SU-DHL-6 (cell line): ENCODE measurements at regions not wholly inside any gene's neighbourhood (a gene's known extent, or its start where the extent isn't known, plus 50 kb on each side); places are given as distances from the start of the nearest gene placed in this dataset.

ENCODE experiments used
- H2AFZ ChIP-seq: fragments of 200-600 bp; sonication (generic); 2 replicates; pipeline ENCODE4 v1.6.1; 2014; ENCODE audit warnings: low read depth, mild to moderate bottlenecking, moderate library complexity, mixed read lengths, antibody characterized with exemption, low read length; ENCODE audit not compliant: severe bottlenecking
- H3F3A ChIP-seq: fragments of 200-600 bp; shearing (Covaris generic); 2 replicates; pipeline ENCODE4 v1.6.0; 2016; ENCODE audit warnings: antibody characterized with exemption, mild to moderate bottlenecking; ENCODE audit not compliant: insufficient read depth
- H3K27ac ChIP-seq: fragments of 200-600 bp; sonication (generic); 2 replicates; pipeline ENCODE4 v1.5.1; 2016; ENCODE audit warnings: low read depth, mild to moderate bottlenecking, low read length, moderate library complexity, mixed read lengths
- H3K27me3 ChIP-seq: fragments of 200-600 bp; sonication (generic), shearing (Covaris generic); 2 replicates; pipeline ENCODE4 v1.6.0; 2014; ENCODE audit warnings: mild to moderate bottlenecking, low read length
- H3K36me3 ChIP-seq: fragments of 200-600 bp; sonication (generic); 2 replicates; pipeline ENCODE4 v1.6.1; 2014; ENCODE audit warnings: mild to moderate bottlenecking, low read length, mixed read lengths
- H3K4me2 ChIP-seq: fragments of 300-600, 200-600 bp; shearing (Covaris generic), sonication (generic); 2 replicates; pipeline ENCODE4 v1.6.0; 2014; ENCODE audit warnings: low read length, low read depth, mild to moderate bottlenecking; ENCODE audit not compliant: poor library complexity, severe bottlenecking
- H3K4me3 ChIP-seq: fragments of 200-600 bp; sonication (generic); 2 replicates; pipeline ENCODE4 v1.5.1; 2014; ENCODE audit warnings: antibody characterized with exemption, low read length, mild to moderate bottlenecking, mixed read lengths; ENCODE audit not compliant: insufficient read depth, poor library complexity, severe bottlenecking
- H3K79me2 ChIP-seq: fragments of 200-600 bp; sonication (generic); 2 replicates; pipeline ENCODE4 v1.6.1; 2014; ENCODE audit warnings: mild to moderate bottlenecking, low read length, moderate library complexity; ENCODE audit not compliant: insufficient read depth
- H3K9ac ChIP-seq: fragments of 200-600 bp; sonication (generic); 2 replicates; pipeline ENCODE4 v1.7.0; 2014; ENCODE audit warnings: mild to moderate bottlenecking, low read length
- H3K9me2 ChIP-seq: fragments of 200-600 bp; sonication (generic); replicated peaks from 2 replicates; pipeline ENCODE4 v1.6.1; 2014; ENCODE audit warnings: low read length; ENCODE audit not compliant: insufficient read depth
- H3K9me3 ChIP-seq: fragments of 200-600 bp; sonication (generic); 2 replicates; pipeline ENCODE4 v1.6.1; 2014; ENCODE audit warnings: low read length, mixed read lengths; ENCODE audit not compliant: insufficient read depth
- H4K20me1 ChIP-seq: fragments of 200-600 bp; sonication (generic); 2 replicates; pipeline ENCODE4 v1.6.1; 2014; ENCODE audit warnings: low read depth, mild to moderate bottlenecking, antibody characterized with exemption, low read length, moderate library complexity, mixed read lengths
- CTCF ChIP-seq: fragments of 200-600 bp; sonication (generic); IDR thresholded peaks from one replicate; pipeline ENCODE4 v1.5.1; 2017; ENCODE audit warnings: antibody characterized with exemption, mild to moderate bottlenecking, low read length, moderate library complexity; ENCODE audit not compliant: insufficient read depth, poor library complexity, severe bottlenecking
- EZH2phosphoT487 ChIP-seq: fragments of 200-600 bp; sonication (generic), shearing (Covaris generic); conservative IDR thresholded peaks from 2 replicates; pipeline ENCODE4 v1.6.1; 2018; ENCODE audit warnings: mild to moderate bottlenecking, antibody characterized with exemption, low read length, moderate library complexity, mixed read lengths

GRCh38 chrX:14351611-14352303, 177.6 kb upstream of the GLRA2 start:
- no peaks in the 10 kb centered on the region for H4K20me1 ChIP-seq
- H2AFZ ChIP-seq = no peak overlapping the region
- H3K79me2 ChIP-seq = no peaks in the 10 kb centered on the region
- TF ChIP-seq CTCF (no peak), EZH2phosphoT487 (no peak)
- H3K4me3 ChIP-seq = no peak overlapping the region
- no peaks in the 10 kb centered on the region for H3K9me2 ChIP-seq
- H3F3A ChIP-seq = no peaks in the 10 kb centered on the region
- no peak overlapping the region for H3K9ac ChIP-seq
- H3K36me3 ChIP-seq = no peaks in the 10 kb centered on the region
- no peaks in the 10 kb centered on the region for H3K9me3 ChIP-seq
- no peak overlapping the region for H3K4me2 ChIP-seq
- no peak overlapping the region for H3K27ac ChIP-seq
- H3K27me3 ChIP-seq = no peaks in the 10 kb centered on the region

GRCh38 chrX:14347523-14347922, 181.8 kb upstream of the GLRA2 start:
- Histone ChIP-seq H3K9me2 (no peaks in the 10 kb centered on the region), H2AFZ (no peak overlapping the region), H3K9ac (no peak overlapping the region), H3F3A (no peaks in the 10 kb centered on the region), H3K27me3 (no peaks in the 10 kb centered on the region), H3K79me2 (no peaks in the 10 kb centered on the region), H3K4me3 (no peak overlapping the region), H3K9me3 (no peaks in the 10 kb centered on the region), H4K20me1 (no peaks in the 10 kb centered on the region), H3K27ac (no peak overlapping the region), H3K4me2 (no peak overlapping the region), H3K36me3 (no peaks in the 10 kb centered on the region)
- TF ChIP-seq CTCF (no peak), EZH2phosphoT487 (no peak)

GRCh38 chrX:14344172-14344940, 185.0 kb upstream of the GLRA2 start:
- Histone ChIP-seq H3K79me2 (no peaks in the 10 kb centered on the region), H2AFZ (no peak overlapping the region), H3K27ac (no peak overlapping the region), H3K4me3 (no peak overlapping the region), H4K20me1 (no peaks in the 10 kb centered on the region), H3K9ac (no peak overlapping the region), H3F3A (no peaks in the 10 kb centered on the region), H3K27me3 (no peaks in the 10 kb centered on the region), H3K9me2 (no peaks in the 10 kb centered on the region), H3K4me2 (no peak overlapping the region), H3K36me3 (no peaks in the 10 kb centered on the region), H3K9me3 (no peaks in the 10 kb centered on the region)
- TF ChIP-seq EZH2phosphoT487 (no peak), CTCF (no peak)
